ENCODE measurements at regions not wholly inside any gene's neighbourhood (a gene's known extent, or its start where the extent isn't known, plus 50 kb on each side); places are given as distances from the start of the nearest gene placed in this dataset.

- TF ChIP-seq CTCF (IDR thresholded peaks at IDR 0.05 in 8 of 11, conservative IDR thresholded peaks at IDR 0.05 in 3 of 11) (no peak), POLR2A (IDR thresholded peaks at IDR 0.05) (no peak)
These were observed 294.9 kb upstream of the BOD1L1 start for GRCh38 chr4:13922459-13922858.

All from spleen (tissue), 7 donors.